Mesenchymal stem cell (in vitro differentiated cells and primary cell): ENCODE measurements at regions not wholly inside any gene's neighbourhood (a gene's known extent, or its start where the extent isn't known, plus 50 kb on each side); places are given as distances from the start of the nearest gene placed in this dataset.

Source experiments
- DNase-seq: peaks from one replicate; pipeline ENCODE4 v3.0.0-alpha.2; 2013
- H2AFZ ChIP-seq: one replicate; pipeline ENCODE4 v1.6.1; 2013; ENCODE audit warnings: low read depth, mild to moderate bottlenecking, control low read depth, inconsistent platforms, low read length, moderate library complexity
- H2AK5ac ChIP-seq: 2 replicates; pipeline ENCODE4 v1.6.1; 2013; ENCODE audit warnings: low read length, moderate library complexity, mild to moderate bottlenecking, inconsistent platforms; ENCODE audit not compliant: severe bottlenecking
- H2BK120ac ChIP-seq: one replicate; pipeline ENCODE4 v1.6.1; 2013; ENCODE audit warnings: low read depth, mild to moderate bottlenecking, inconsistent platforms, low read length, moderate library complexity
- H2BK12ac ChIP-seq, 2 experiments: one replicate each; pipeline ENCODE4 v1.6.1; 2013; ENCODE audit warnings: inconsistent platforms in 2 of 2, low read length in 2 of 2, mild to moderate bottlenecking in 2 of 2, moderate library complexity in 2 of 2, control low read depth in 1 of 2
- H2BK15ac ChIP-seq: one replicate; pipeline ENCODE4 v1.6.1; 2013; ENCODE audit warnings: mild to moderate bottlenecking, low read depth, inconsistent platforms; ENCODE audit not compliant: poor library complexity, severe bottlenecking
- H2BK5ac ChIP-seq: 2 replicates; pipeline ENCODE4 v1.6.1; 2013; ENCODE audit warnings: low read depth, mild to moderate bottlenecking, low read length, control low read depth, inconsistent platforms; ENCODE audit not compliant: poor library complexity, severe bottlenecking
- H3K14ac ChIP-seq, 2 experiments: one replicate each; pipeline ENCODE4 v1.6.1; 2013; ENCODE audit warnings: inconsistent platforms in 2 of 2, low read length in 2 of 2, control low read depth in 1 of 2, mild to moderate bottlenecking in 1 of 2, moderate library complexity in 1 of 2
- H3K18ac ChIP-seq, 2 experiments: one replicate each; pipeline ENCODE4 v1.6.1; 2013; ENCODE audit warnings: inconsistent platforms in 2 of 2, low read length in 2 of 2, control low read depth in 1 of 2, low read depth in 1 of 2, mild to moderate bottlenecking in 1 of 2
- H3K23ac ChIP-seq, 2 experiments: one replicate each; pipeline ENCODE4 v1.6.1; 2013; ENCODE audit warnings: inconsistent platforms in 2 of 2, low read length in 2 of 2, mild to moderate bottlenecking in 2 of 2, moderate library complexity in 2 of 2, control low read depth in 1 of 2
- H3K27ac ChIP-seq: 2 replicates; pipeline ENCODE4 v1.5.1; 2013; ENCODE audit warnings: mild to moderate bottlenecking, moderate library complexity, low read length, control low read depth, inconsistent platforms; ENCODE audit not compliant: poor library complexity, severe bottlenecking
- H3K27me3 ChIP-seq, 2 experiments: 2 replicates each; pipeline versions ENCODE4 v1.6.1 to v1.7.0; 2013; ENCODE audit warnings: low read length in 2 of 2, mild to moderate bottlenecking in 2 of 2, moderate library complexity in 2 of 2, control low read depth in 1 of 2, inconsistent platforms in 1 of 2; ENCODE audit not compliant: control insufficient read depth in 1 of 2, insufficient read depth in 1 of 2
- H3K36me3 ChIP-seq, 2 experiments: 2 replicates each; pipeline versions ENCODE4 v1.6.1 to v1.7.0; 2013; ENCODE audit warnings: low read length in 2 of 2, control low read depth in 1 of 2, inconsistent platforms in 1 of 2, low read depth in 1 of 2, mild to moderate bottlenecking in 1 of 2; ENCODE audit not compliant: insufficient read depth in 2 of 2, control insufficient read depth in 1 of 2
- H3K4ac ChIP-seq, 2 experiments: one replicate each; pipeline ENCODE4 v1.6.1; 2013; ENCODE audit warnings: inconsistent platforms in 2 of 2, low read length in 2 of 2, mild to moderate bottlenecking in 2 of 2, moderate library complexity in 2 of 2, control low read depth in 1 of 2, low read depth in 1 of 2
- H3K4me1 ChIP-seq: 2 replicates; pipeline ENCODE4 v1.6.1; 2013; ENCODE audit warnings: low read depth, low read length, control low read depth; ENCODE audit not compliant: control insufficient read depth, insufficient read depth
- H3K4me2 ChIP-seq: 2 replicates; pipeline ENCODE4 v1.6.1; 2013; ENCODE audit warnings: low read length, mild to moderate bottlenecking, inconsistent platforms; ENCODE audit not compliant: poor library complexity, severe bottlenecking
- H3K4me3 ChIP-seq, 2 experiments: 2 replicates each; pipeline versions ENCODE4 v1.5.1 to v1.7.0; 2013; ENCODE audit warnings: low read length in 2 of 2, mild to moderate bottlenecking in 2 of 2, control low read depth in 1 of 2, low read depth in 1 of 2; ENCODE audit not compliant: insufficient read depth in 1 of 2
- H3K79me1 ChIP-seq: replicated peaks from 2 replicates; pipeline ENCODE4 v1.6.1; 2013; ENCODE audit warnings: mild to moderate bottlenecking, control low read depth, low read length, inconsistent platforms; ENCODE audit not compliant: poor library complexity, severe bottlenecking
- H3K9ac ChIP-seq: 2 replicates; pipeline ENCODE4 v1.7.0; 2013; ENCODE audit warnings: mild to moderate bottlenecking, low read length, moderate library complexity
- H3K9me3 ChIP-seq: 2 replicates; pipeline ENCODE4 v1.7.0; 2013; ENCODE audit warnings: mild to moderate bottlenecking, low read length; ENCODE audit not compliant: control insufficient read depth
- H4K8ac ChIP-seq: one replicate; pipeline ENCODE4 v1.6.1; 2013; ENCODE audit warnings: inconsistent platforms, mild to moderate bottlenecking, low read length, moderate library complexity
- H4K91ac ChIP-seq: one replicate; pipeline ENCODE4 v1.6.1; 2013; ENCODE audit warnings: mild to moderate bottlenecking, low read length, inconsistent platforms
- WGBS: methylation state at CpG from one replicate; pipeline ENCODE4 v1.1.7; 2013; ENCODE audit warnings: mixed read lengths; 5-methylcytosine and 5-hydroxymethylcytosine counted together

DNA sequence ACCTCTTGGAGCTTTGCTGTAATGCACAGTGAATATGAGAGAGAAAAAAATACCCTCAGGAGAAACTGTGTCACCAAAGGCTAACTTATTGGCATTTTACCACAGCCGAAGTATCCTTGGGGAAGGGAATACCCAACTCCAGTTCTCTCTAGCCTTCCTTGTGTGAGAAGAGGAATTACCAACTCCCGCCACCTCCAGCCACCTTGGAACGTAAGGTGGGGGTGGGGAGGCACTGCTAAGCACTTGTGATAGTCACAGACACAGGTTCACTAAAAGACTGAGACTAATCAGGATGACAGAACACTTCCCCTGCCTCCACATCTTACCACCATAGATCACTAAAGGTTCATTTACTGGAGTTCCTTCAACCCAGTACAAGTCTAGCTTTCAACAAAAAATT is 102.0 kb upstream of the ADAMTS19 start:
- Histone ChIP-seq H3K14ac (no peak overlapping the region), H2AFZ (no peak overlapping the region), H3K36me3 (no peaks in the 10 kb centered on the region), H3K18ac (no peak overlapping the region), H2BK15ac (no peak overlapping the region), H3K79me1 (no peaks in the 10 kb centered on the region), H2BK120ac (no peak overlapping the region), H3K4ac (no peak overlapping the region), H2BK5ac (no peak overlapping the region), H4K91ac (no peak overlapping the region), H3K4me2 (no peak overlapping the region), H4K8ac (no peak overlapping the region), H2BK12ac (no peak overlapping the region), H3K27me3 (no peaks in the 10 kb centered on the region), H3K9me3 (no peaks in the 10 kb centered on the region), H3K23ac (no peak overlapping the region), H3K9ac (no peak overlapping the region), H3K4me3 (no peak overlapping the region), H3K4me1 (no peaks in the 10 kb centered on the region), H2AK5ac (no peak overlapping the region), H3K27ac (no peak overlapping the region)
- DNase-seq, result no peak
- 83% methylated on average over 2 of the region's 3 CpGs for WGBS

DNA sequence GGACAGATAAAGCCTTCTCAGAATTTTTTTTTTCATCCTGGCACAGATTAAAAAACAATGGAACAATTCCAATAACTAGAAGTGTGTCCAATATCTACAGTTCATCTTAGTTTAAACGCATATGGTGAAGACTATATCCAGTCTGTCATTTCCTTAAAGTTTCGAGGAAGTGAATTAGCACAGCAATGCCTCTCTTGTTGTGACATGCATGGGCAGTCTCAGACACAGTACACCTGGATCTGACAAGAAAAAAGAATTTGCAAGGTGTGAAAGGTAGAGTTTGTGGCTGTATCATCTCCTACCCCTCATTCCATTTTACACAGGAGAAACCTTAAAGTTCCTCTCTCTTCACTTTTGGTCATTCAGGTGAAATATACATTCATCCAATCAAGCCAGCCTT is 100.6 kb upstream of the ADAMTS19 start:
- H3K4me2 ChIP-seq, result no peak overlapping the region
- H2BK12ac ChIP-seq, result no peak overlapping the region
- H3K4me3 ChIP-seq, result no peak overlapping the region
- 87% methylated on average over 2 of the region's 2 CpGs for WGBS
- no peak overlapping the region for H4K8ac ChIP-seq
- no peaks in the 10 kb centered on the region for H3K9me3 ChIP-seq
- no peak overlapping the region for H2BK15ac ChIP-seq
- H2BK5ac ChIP-seq, result no peak overlapping the region
- H3K4me1 ChIP-seq, result no peaks in the 10 kb centered on the region
- H3K27me3 ChIP-seq, result no peaks in the 10 kb centered on the region
- H2AFZ ChIP-seq, result no peak overlapping the region
- H4K91ac ChIP-seq, result no peak overlapping the region
- no peaks in the 10 kb centered on the region for H3K36me3 ChIP-seq
- no peak overlapping the region for H3K14ac ChIP-seq
- DNase-seq, result no peak
- no peak overlapping the region for H3K18ac ChIP-seq
- no peak overlapping the region for H3K27ac ChIP-seq
- no peak overlapping the region for H2BK120ac ChIP-seq
- H2AK5ac ChIP-seq, result no peak overlapping the region
- H3K79me1 ChIP-seq, result no peaks in the 10 kb centered on the region
- no peak overlapping the region for H3K4ac ChIP-seq
- no peak overlapping the region for H3K23ac ChIP-seq
- H3K9ac ChIP-seq, result no peak overlapping the region

DNA sequence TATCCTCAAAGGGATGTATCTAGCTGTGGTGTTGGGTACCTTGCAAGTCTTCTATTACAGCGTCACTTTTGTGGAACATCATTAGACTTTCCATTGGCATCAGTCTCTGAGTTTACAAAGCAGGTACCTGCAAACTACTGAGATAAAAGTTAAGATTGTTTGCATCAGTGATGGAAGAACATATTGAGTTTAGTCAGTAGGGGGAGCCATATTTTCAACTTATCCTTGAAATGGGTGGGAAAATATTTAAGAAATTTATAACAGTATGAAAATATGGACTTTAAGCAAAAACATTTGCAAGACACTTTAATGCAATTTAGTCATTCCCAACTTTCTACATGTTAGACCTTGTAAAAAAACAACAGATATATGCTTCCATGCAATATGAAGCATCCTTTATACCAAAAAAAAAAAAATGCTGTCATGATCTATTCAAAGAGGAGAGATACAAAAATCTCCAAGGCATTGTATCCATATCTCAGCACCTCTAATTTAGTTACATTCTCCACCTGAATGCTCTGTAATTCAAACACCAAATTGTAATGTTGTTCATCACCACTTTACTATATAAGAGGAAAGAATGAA is 98.6 kb upstream of the ADAMTS19 start:
- no peak overlapping the region for H2AK5ac ChIP-seq
- no peak overlapping the region for H2BK120ac ChIP-seq
- no peaks in the 10 kb centered on the region for H3K36me3 ChIP-seq
- peak; percentile 37 for DNase-seq
- H2BK12ac ChIP-seq, result no peak overlapping the region
- H3K18ac ChIP-seq, result no peak overlapping the region
- no peaks in the 10 kb centered on the region for H3K27me3 ChIP-seq
- no peak overlapping the region for H2BK5ac ChIP-seq
- H4K8ac ChIP-seq, result no peak overlapping the region
- 18% methylated on average over 1 of the region's 1 CpG for WGBS
- H3K4me3 ChIP-seq, result no peak overlapping the region
- H3K9me3 ChIP-seq, result peaks cover 7% of the 10 kb centered on the region
- no peak overlapping the region for H3K14ac ChIP-seq
- H4K91ac ChIP-seq, result no peak overlapping the region
- no peak overlapping the region for H2BK15ac ChIP-seq
- H3K4me1 ChIP-seq, result no peaks in the 10 kb centered on the region
- H3K4me2 ChIP-seq, result no peak overlapping the region
- H3K27ac ChIP-seq, result no peak overlapping the region
- H3K79me1 ChIP-seq, result no peaks in the 10 kb centered on the region
- no peak overlapping the region for H3K23ac ChIP-seq
- H3K4ac ChIP-seq, result no peak overlapping the region
- peak overlapping the region; percentile 17 for H3K9ac ChIP-seq
- no peak overlapping the region for H2AFZ ChIP-seq

DNA sequence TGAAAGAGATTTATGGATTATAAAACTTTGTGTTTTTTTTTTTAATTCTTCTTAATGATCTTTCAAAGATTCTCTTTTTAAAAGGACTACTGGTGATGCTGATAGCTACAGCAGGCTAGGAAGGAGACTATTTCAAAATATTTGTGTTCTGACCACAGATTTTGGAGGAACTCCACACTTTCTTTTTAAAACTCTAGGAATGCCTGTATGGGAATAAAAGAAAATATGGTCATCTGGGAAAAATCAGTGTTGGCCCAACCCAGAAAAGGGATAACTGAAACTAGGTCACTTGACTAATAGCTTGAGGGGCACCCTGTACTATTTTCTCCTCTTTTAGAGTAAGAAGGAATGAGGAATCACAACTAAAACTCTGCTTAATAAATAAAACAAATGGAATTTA is 97.6 kb upstream of the ADAMTS19 start:
- no peaks in the 10 kb centered on the region for H3K27me3 ChIP-seq
- H3K4me1 ChIP-seq, result no peaks in the 10 kb centered on the region
- no peak overlapping the region for H3K27ac ChIP-seq
- no peak overlapping the region for H2BK120ac ChIP-seq
- no peak overlapping the region for H2BK12ac ChIP-seq
- H3K36me3 ChIP-seq, result no peaks in the 10 kb centered on the region
- H3K9ac ChIP-seq, result peak overlapping the region; percentile 17
- no peak overlapping the region for H3K4ac ChIP-seq
- no peak overlapping the region for H3K23ac ChIP-seq
- H3K4me2 ChIP-seq, result no peak overlapping the region
- no peak overlapping the region for H2BK15ac ChIP-seq
- no peak overlapping the region for H3K18ac ChIP-seq
- H4K8ac ChIP-seq, result no peak overlapping the region
- DNase-seq, result no peak
- no peak overlapping the region for H2BK5ac ChIP-seq
- no peak overlapping the region for H3K4me3 ChIP-seq
- no peak overlapping the region for H4K91ac ChIP-seq
- H3K79me1 ChIP-seq, result no peaks in the 10 kb centered on the region
- H2AK5ac ChIP-seq, result no peak overlapping the region
- no peak overlapping the region for H2AFZ ChIP-seq
- H3K9me3 ChIP-seq, result peaks cover 7% of the 10 kb centered on the region
- H3K14ac ChIP-seq, result no peak overlapping the region
